ENCODE measurements at regions not wholly inside any gene's neighbourhood (a gene's known extent, or its start where the extent isn't known, plus 50 kb on each side); places are given as distances from the start of the nearest gene placed in this dataset.
"Not testable (repeated sequence)": the region's sequence is repeated elsewhere in the genome, so short reads cannot be mapped to it uniquely, and the experiment has no call there.

- DNase-seq (ENCODE audit: low read depth) = no peak
- in situ Hi-C loops (cut with HindIII; ENCODE audit: low pct_unique_long_range_greater_than_20kb, low sequenced_read_pairs) = no loop called here
These were observed 111.2 kb upstream of the SETMAR start for GRCh38 chr3:4191971-4192370.

- in situ Hi-C loops (cut with HindIII; ENCODE audit: low pct_unique_long_range_greater_than_20kb, low sequenced_read_pairs) = no loop called here
- DNase-seq (ENCODE audit: low read depth) = no peak
These were observed 108.2 kb upstream of the SETMAR start for GRCh38 chr3:4195006-4195405.

GRCh38 chr3:4196506-4197147, 106.5 kb upstream of the SETMAR start:
- DNase-seq (ENCODE audit: low read depth) = no peak
- in situ Hi-C loops (cut with HindIII; ENCODE audit: low pct_unique_long_range_greater_than_20kb, low sequenced_read_pairs) = no loop called here

- in situ Hi-C loops (cut with HindIII; ENCODE audit: low pct_unique_long_range_greater_than_20kb, low sequenced_read_pairs) = no loop called here
- DNase-seq (ENCODE audit: low read depth) = no peak
These were observed 105.5 kb upstream of the SETMAR start for GRCh38 chr3:4197670-4198069.

GRCh38 chr3:4198491-4198890, 104.7 kb upstream of the SETMAR start:
- no peak for DNase-seq (ENCODE audit: low read depth)
- in situ Hi-C loops (cut with HindIII; ENCODE audit: low pct_unique_long_range_greater_than_20kb, low sequenced_read_pairs) = no loop called here

GRCh38 chr3:4204776-4205175, 98.4 kb upstream of the SETMAR start:
- in situ Hi-C loops (cut with HindIII; ENCODE audit: low pct_unique_long_range_greater_than_20kb, low sequenced_read_pairs); DNase-seq (ENCODE audit: low read depth): not testable (repeated sequence)

GRCh38 chr3:4207672-4208071, 95.5 kb upstream of the SETMAR start:
- in situ Hi-C loops (cut with HindIII; ENCODE audit: low pct_unique_long_range_greater_than_20kb, low sequenced_read_pairs) = no loop called here
- no peak for DNase-seq (ENCODE audit: low read depth)

- no peak for DNase-seq (ENCODE audit: low read depth)
- in situ Hi-C loops (cut with HindIII; ENCODE audit: low pct_unique_long_range_greater_than_20kb, low sequenced_read_pairs) = no loop called here
These were observed 94.6 kb upstream of the SETMAR start for GRCh38 chr3:4208556-4208955.

- in situ Hi-C loops (cut with HindIII; ENCODE audit: low pct_unique_long_range_greater_than_20kb, low sequenced_read_pairs) = no loop called here
- DNase-seq (ENCODE audit: low read depth) = no peak
These were observed 91.6 kb upstream of the SETMAR start for GRCh38 chr3:4211610-4212009.

- DNase-seq (ENCODE audit: low read depth); in situ Hi-C loops (cut with HindIII; ENCODE audit: low pct_unique_long_range_greater_than_20kb, low sequenced_read_pairs): not testable (repeated sequence)
These were observed 89.7 kb upstream of the SETMAR start for GRCh38 chr3:4213420-4213819.

GRCh38 chr3:4216974-4217373, 86.2 kb upstream of the SETMAR start:
- in situ Hi-C loops (cut with HindIII; ENCODE audit: low pct_unique_long_range_greater_than_20kb, low sequenced_read_pairs) = not testable (repeated sequence)

GRCh38 chr3:4218456-4219226, 84.5 kb upstream of the SETMAR start:
- in situ Hi-C loops (cut with HindIII; ENCODE audit: low pct_unique_long_range_greater_than_20kb, low sequenced_read_pairs) = no loop called here
- DNase-seq (ENCODE audit: low read depth) = no peak

More at GRCh38 chr3:4216974-4217373, 86.2 kb upstream of the SETMAR start:
- not testable (repeated sequence) for DNase-seq (ENCODE audit: low read depth)

- no peak for DNase-seq (ENCODE audit: low read depth)
- in situ Hi-C loops (cut with HindIII; ENCODE audit: low pct_unique_long_range_greater_than_20kb, low sequenced_read_pairs) = no loop called here
These were observed 84.0 kb upstream of the SETMAR start for GRCh38 chr3:4219227-4219568.

- no peak for DNase-seq (ENCODE audit: low read depth)
- in situ Hi-C loops (cut with HindIII; ENCODE audit: low pct_unique_long_range_greater_than_20kb, low sequenced_read_pairs) = no loop called here
These were observed 83.1 kb upstream of the SETMAR start for GRCh38 chr3:4220065-4220464.

GRCh38 chr3:4222574-4223175, 80.5 kb upstream of the SETMAR start:
- DNase-seq (ENCODE audit: low read depth) = no peak
- in situ Hi-C loops (cut with HindIII; ENCODE audit: low pct_unique_long_range_greater_than_20kb, low sequenced_read_pairs) = no loop called here

- in situ Hi-C loops (cut with HindIII; ENCODE audit: low pct_unique_long_range_greater_than_20kb, low sequenced_read_pairs) = no loop called here
- no peak for DNase-seq (ENCODE audit: low read depth)
These were observed 79.4 kb upstream of the SETMAR start for GRCh38 chr3:4223777-4224176.

- in situ Hi-C loops (cut with HindIII; ENCODE audit: low pct_unique_long_range_greater_than_20kb, low sequenced_read_pairs) = no loop called here
- DNase-seq (ENCODE audit: low read depth) = no peak
These were observed 78.8 kb upstream of the SETMAR start for GRCh38 chr3:4224331-4224730.

- in situ Hi-C loops (cut with HindIII; ENCODE audit: low pct_unique_long_range_greater_than_20kb, low sequenced_read_pairs) = no loop called here
- no peak for DNase-seq (ENCODE audit: low read depth)
These were observed 78.1 kb upstream of the SETMAR start for GRCh38 chr3:4225005-4225471.

GRCh38 chr3:4228295-4228694, 74.9 kb upstream of the SETMAR start:
- no peak for DNase-seq (ENCODE audit: low read depth)
- in situ Hi-C loops (cut with HindIII; ENCODE audit: low pct_unique_long_range_greater_than_20kb, low sequenced_read_pairs) = no loop called here

All from Caki2 (cell line).